Activated CD4-positive, alpha-beta T cell treated with anti-CD3 and anti-CD28 coated beads, Interleukin-2, amount 50 U/mL, for 16 hours (primary cell): ENCODE measurements at regions not wholly inside any gene's neighbourhood (a gene's known extent, or its start where the extent isn't known, plus 50 kb on each side); places are given as distances from the start of the nearest gene placed in this dataset.
"Not testable (repeated sequence)": the region's sequence is repeated elsewhere in the genome, so short reads cannot be mapped to it uniquely, and the experiment has no call there.

ENCODE experiments used
- DNase-seq: peaks from one replicate; pipeline ENCODE4 v3.0.0-alpha.2; 2020

DNA sequence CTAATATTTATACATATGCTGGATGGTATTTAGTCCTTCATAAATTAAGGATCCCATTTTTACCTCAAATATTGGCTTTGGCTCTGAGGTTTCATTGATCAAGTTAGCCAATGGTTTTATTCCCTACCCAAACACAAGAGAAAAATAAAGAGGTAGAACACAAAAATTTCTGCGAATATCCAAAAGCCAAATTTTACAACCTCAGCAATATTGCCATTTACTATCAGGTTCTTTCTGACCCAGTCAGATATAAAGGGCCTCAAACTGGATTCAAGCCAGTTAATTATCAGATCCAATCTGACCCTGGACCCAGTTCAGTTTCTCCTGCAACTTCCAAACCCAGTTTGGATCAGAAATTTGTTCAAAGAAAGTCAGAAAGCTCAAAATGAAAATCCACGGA lies 998.1 kb downstream of the SI start:
- no peak for DNase-seq

- no peak for DNase-seq
Observed at GRCh38 chr3:164064298-164064697, 1014.0 kb downstream of the SI start.

GRCh38 chr3:164060923-164061322 lies 1017.4 kb downstream of the SI start:
- no peak for DNase-seq

- no peak for DNase-seq
Observed at GRCh38 chr3:164049847-164050246, 1028.4 kb downstream of the SI start.

- no peak for DNase-seq
Observed at GRCh38 chr3:164048451-164048850, 1029.8 kb downstream of the SI start.

- no peak for DNase-seq
Observed at GRCh38 chr3:164040991-164041390, 1037.3 kb downstream of the SI start.

- DNase-seq = no peak
Observed at GRCh38 chr3:164030194-164030593, 1048.1 kb downstream of the SI start.

GRCh38 chr3:164024786-164025185 lies 1053.5 kb downstream of the SI start:
- no peak for DNase-seq

- no peak for DNase-seq
Observed at GRCh38 chr3:164023480-164023879, 1054.8 kb downstream of the SI start.

DNA sequence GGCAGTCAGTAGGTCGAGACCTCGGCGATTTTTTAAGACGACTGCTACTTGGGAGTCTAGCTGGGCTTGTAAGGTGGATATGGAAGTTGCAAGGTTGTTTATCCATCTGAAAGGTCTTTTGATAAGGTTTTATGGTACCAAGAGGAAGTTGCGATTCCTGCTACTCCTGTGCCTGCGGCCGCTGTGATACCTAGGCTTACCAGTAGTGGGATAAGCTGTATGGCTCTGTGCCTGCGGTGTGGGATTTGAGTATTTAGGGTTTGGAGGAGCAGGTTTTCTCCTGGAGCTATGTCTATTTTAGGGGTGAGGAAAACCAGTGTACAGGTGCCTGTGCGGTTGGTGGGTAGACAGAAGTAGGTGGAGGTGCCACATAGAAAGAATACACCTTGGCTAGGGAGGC lies 1059.8 kb downstream of the SI start:
- no peak for DNase-seq

- DNase-seq = no peak
Observed at GRCh38 chr3:164007765-164008164, 1070.5 kb downstream of the SI start.

GRCh38 chr3:164004205-164004604 lies 1074.1 kb downstream of the SI start:
- no peak for DNase-seq

DNA sequence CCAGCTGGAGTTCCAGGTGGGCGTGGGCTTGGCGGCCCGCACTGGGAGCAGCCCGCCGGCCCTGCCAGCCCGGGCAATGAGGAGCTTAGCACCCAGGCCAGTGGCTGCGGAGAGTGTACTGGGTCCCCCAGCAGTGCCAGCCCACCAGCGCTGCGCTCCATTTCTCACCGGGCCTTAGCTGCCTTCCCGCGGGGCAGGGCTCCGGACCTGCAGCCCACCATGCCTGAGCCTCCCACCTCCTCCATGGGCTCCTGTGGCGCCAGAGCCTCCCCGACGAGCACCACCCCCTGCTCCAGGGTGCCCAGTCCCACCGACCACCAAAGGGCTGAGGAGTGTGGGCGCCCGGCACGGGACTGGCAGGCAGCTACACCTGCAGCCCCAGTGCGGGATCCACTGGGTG lies 1075.3 kb downstream of the SI start:
- DNase-seq = not testable (repeated sequence)

- DNase-seq = no peak
Observed at GRCh38 chr3:163983940-163984339, 1094.4 kb downstream of the SI start.

- DNase-seq = no peak
Observed at GRCh38 chr3:163971861-163972260, 1106.4 kb downstream of the SI start.

- no peak for DNase-seq
Observed at GRCh38 chr3:163957072-163957471, 1121.2 kb downstream of the SI start.

DNA sequence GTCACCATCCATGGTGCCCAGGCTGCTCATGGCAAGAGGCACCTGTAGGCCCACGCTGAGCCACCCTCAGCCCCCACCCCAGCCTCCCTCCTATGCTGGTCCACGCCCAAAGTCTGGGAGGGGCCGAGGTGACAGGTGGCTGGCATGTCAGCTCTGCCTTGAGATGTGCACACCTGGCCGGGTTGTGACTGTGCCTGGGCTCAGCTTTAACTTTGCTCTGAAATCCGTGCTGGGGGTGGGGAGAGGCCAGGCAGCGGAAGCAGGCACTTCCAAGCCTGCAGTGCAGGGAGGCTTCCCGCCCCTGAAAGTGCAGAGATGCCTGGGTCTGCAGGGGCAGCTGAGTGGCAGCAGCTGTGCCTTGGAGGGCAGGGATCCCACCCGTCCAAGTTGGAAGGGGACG lies 1124.8 kb downstream of the SI start:
- no peak for DNase-seq

DNA sequence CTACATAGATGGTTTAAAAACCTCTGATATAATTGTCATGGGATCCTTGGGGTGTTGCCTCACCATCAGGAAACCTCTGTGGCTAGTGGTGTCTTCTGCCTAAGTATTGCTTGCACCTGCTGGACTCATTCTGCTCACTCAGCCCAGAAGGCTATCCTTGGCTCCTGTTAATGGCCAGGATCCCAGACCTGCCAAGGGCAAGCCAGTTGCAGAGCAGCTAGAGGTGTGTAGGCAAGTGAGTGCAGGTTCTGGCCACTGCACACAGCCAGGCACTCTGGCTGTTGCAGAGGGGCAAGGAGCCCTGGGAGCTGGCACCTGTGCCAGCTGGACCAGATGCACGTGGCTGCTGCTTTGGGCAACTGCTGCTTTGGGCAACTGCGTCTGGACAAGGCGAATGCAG lies 1125.8 kb downstream of the SI start:
- DNase-seq = no peak

GRCh38 chr3:163951397-163951987 lies 1126.8 kb downstream of the SI start:
- DNase-seq = no peak

DNA sequence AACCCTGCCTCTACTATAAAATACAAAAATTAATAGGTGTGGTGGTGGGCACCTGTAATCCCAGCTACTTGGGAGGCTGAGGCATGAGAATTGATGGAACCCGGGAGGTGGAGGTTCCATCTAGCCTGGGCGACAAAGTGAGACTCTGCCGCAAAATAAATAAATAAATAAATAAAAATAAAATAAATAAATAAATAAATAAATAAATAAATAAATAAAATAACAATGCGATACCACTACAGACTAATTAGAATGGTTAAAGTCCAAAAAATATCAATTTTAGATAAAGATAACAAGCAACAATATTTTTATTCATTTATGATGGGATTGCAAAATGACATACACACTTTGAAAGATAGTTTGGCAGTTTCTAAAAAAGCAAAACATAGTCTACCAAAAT lies 1131.5 kb downstream of the SI start:
- no peak for DNase-seq

DNA sequence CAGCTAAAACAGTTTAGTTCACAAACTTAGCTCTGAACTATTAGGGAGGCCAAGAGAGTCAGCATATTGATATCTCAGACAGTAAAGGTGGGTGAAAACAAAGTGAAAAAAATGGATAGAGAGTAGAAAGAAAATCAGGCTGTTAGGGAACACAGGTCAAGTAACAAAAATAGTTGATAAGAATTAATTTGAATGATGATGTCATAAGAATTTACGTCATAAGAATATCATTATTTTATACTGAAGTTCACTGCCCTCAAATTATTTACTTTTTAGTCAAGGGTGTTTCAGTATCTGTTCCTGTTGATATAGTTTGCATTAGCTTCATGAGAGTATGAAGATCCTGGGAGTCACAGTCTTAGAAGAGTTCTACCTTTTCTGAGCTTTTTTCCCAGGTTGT lies 1134.6 kb downstream of the SI start:
- no peak for DNase-seq

- no peak for DNase-seq
Observed at GRCh38 chr3:163939926-163940325, 1138.4 kb downstream of the SI start.

DNA sequence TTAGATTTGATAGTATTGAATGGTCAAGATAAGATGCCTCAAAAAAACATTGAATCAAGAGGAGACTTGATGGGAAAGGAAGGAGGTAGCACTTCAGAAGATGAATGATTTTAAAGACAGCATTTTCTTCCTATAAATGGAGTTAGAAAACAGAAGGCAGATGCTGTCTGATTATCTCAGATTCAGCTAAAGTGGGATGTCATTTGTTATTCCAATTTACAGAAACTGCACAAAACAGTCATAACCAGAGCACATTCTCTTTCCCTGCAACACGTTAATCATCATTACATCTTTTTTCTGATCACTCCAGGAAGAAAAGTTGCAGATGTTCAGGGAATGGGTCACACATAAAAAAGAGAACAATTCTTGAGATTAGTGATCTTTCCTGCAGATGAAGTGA lies 1141.8 kb downstream of the SI start:
- DNase-seq = no peak

DNA sequence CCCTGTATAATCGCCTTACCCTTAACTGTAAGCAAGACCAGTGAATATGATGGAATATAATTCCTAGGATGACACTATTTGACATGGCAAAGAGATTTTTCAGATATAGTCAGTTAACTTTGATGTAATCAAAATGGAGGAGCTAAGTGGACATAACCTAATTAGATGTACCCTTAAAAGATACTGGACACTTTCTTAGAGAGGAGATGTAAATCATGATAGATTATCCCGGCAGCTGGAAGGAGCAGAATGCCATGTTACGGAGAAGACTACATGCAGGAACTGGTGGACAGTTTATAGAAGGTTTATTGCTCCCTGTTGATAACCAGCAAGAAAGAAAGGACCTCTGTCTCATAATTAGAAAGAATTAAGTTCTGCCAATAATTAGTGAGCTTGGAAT lies 1142.9 kb downstream of the SI start:
- DNase-seq = no peak

GRCh38 chr3:163929069-163929652 lies 1149.1 kb downstream of the SI start:
- DNase-seq = no peak
